HG03175 (cell line): ENCODE measurements at regions not wholly inside any gene's neighbourhood (a gene's known extent, or its start where the extent isn't known, plus 50 kb on each side); places are given as distances from the start of the nearest gene placed in this dataset.
"Not testable (repeated sequence)": the region's sequence is repeated elsewhere in the genome, so short reads cannot be mapped to it uniquely, and the experiment has no call there.

Experiments used
- ATAC-seq: cut with Tn5 transposase; IDR thresholded peaks from one replicate; pipeline ENCODE4 v1.9.1; 2021; ENCODE audit warnings: mild to moderate bottlenecking, moderate library complexity; ENCODE audit not compliant: unreplicated experiment

- ATAC-seq = no peak
Measured at GRCh38 chr10:62585211-62585775, 211.1 kb downstream of the ZNF365 start.

GRCh38 chr10:62587011-62587410 is 212.8 kb downstream of the ZNF365 start:
- no peak for ATAC-seq

GRCh38 chr10:62588116-62588515 is 213.9 kb downstream of the ZNF365 start:
- no peak for ATAC-seq

DNA sequence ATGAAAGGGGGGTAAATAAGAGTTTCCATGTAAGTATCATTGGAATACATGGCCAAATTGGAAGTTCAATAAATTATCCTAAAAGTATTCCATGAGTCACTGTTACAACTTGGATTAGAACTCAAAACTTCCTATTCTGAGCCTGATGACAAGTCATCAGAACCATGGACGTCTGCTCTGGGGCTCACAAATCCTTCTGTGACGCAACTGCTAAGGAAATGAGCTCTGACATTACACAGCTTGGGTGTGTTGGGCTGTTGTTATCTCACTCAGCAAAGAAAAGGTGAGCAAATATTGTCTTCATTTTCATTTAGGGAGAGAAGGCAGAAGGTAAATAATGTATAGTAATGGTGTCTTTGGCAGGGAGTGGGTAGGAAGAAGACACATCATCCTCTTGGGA is 214.8 kb upstream of the ADO start:
- no peak for ATAC-seq

- ATAC-seq = no peak
Measured at GRCh38 chr10:62590306-62590705, 214.2 kb upstream of the ADO start.

DNA sequence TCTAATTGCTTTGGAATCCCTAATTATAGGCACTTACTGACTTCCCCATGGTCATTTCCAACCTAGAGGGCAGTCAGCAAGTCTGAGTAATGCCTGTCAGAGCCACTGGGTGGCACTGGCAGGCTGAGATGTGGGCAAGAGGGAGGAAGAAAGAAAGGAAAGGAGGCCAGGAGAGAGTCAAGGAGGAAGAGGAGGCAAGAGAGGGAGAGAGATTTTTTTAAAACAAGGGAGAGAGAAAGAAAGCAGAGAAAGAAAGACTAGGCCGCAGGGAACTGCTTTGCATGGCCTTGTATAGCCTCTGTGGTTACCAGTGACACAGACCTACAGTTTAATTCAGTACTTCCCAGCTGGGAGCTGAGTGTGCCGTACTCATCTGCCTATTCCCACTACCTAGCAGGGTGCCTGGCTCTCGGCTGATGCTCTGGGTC is 210.4 kb upstream of the ADO start:
- ATAC-seq = peak; percentile 79

DNA sequence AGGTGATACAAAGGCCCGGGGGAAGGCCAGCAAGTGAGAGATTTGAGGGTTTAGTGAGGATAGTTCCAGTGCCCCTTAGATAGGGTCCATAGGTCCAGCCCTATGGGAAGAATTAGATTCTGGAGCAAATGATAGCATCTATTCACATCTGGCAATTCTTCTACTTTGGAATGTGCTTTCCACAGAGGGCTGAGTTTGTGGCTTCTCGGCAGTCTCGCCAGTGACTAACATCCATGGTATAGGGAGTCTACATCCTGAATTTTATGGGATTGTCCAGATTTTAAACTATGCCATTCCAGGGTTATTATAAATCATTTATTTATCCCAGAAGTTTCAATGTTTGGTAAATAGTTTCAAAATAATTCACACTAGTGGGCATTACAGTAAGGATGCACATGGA is 207.3 kb upstream of the ADO start:
- ATAC-seq = no peak

DNA sequence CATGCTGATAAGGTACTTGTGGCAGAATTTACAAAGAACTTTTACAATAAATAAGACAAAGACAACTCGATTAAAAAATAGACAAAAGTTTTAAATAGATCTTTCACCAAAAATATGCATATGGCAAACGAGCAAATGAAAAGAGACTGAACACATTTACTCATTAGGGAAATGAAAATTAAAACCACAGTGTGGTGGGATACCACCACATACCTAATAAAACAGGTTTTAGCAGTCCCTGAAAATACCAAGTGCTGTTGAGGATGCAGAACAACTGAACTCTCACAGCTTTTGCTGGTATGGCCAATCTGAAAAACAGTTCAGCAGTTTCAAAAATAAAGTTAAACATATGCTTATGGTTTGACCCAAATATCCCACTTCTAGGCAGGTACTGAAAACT is 205.4 kb upstream of the ADO start:
- no peak for ATAC-seq

- not testable (repeated sequence) for ATAC-seq
Measured at GRCh38 chr10:62606551-62606950, 198.0 kb upstream of the ADO start.

GRCh38 chr10:62608189-62608875 is 196.2 kb upstream of the ADO start:
- not testable (repeated sequence) for ATAC-seq

GRCh38 chr10:62610649-62611229 is 193.8 kb upstream of the ADO start:
- peak; percentile 69 for ATAC-seq

- ATAC-seq = no peak
Measured at GRCh38 chr10:62613424-62613823, 191.1 kb upstream of the ADO start.

DNA sequence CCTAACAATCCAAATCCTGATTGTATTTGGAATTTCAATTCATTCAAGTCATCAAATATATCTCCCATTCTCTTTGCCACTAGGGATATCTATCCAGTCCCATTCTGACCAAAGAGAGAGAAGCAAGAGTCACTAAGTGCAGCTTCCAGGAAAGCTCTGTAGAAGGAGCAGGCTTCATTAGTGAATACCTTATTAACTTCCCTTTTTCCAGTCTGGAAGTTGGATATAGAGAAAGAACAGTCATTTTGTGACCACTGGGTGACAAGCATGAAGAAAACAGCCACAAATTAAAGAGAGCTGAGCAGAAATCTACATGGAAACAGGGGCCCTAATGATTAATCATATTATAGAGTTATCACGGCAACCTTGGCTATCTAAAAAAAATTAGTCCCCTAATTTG is 190.7 kb upstream of the ADO start:
- peak; percentile 1 for ATAC-seq

- ATAC-seq = peak; percentile 54
Measured at GRCh38 chr10:62614389-62615157, 189.9 kb upstream of the ADO start.

- no peak for ATAC-seq
Measured at GRCh38 chr10:62616885-62617590, 187.5 kb upstream of the ADO start.

DNA sequence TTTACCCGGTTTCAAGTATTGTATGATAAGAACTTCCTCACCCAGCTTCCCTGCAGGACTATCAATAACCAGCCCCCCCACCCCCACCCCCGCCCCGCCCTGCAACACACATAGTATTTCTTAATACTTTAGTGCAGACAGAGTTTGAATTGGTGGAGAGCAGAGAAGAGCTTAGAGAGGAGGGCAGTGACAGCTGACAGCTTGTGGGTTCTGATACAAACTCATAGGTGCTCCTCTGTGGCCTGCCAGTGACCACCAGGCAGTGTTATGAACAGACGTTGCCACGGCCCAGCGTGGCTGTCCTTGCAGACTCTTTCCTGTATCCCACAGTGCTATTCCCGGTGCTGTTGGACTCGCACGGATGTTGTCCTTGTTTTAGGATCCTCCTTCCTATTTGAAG is 186.9 kb upstream of the ADO start:
- ATAC-seq = no peak

DNA sequence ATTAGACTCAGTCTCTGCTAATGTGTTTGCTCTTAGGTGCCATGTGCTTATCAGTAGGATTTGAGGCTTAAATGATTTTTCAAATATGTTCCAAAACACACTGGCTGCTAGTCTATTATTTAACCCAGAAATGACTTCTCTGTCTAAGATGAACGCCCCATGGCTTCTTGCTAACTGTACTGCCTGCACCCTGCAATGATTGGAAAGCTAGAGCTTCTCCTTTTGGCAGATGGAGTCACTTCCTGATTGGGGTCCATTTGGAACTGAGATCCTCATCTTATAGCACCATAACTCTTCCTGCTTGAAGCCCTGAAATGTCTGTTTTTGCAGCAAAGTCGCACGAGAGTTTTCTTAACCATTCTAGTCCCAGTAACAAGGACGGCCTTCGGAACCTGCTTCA is 186.5 kb upstream of the ADO start:
- ATAC-seq = no peak

GRCh38 chr10:62618576-62619412 is 185.7 kb upstream of the ADO start:
- ATAC-seq = peak; percentile 36

- no peak for ATAC-seq
Measured at GRCh38 chr10:62619413-62619738, 185.1 kb upstream of the ADO start.

DNA sequence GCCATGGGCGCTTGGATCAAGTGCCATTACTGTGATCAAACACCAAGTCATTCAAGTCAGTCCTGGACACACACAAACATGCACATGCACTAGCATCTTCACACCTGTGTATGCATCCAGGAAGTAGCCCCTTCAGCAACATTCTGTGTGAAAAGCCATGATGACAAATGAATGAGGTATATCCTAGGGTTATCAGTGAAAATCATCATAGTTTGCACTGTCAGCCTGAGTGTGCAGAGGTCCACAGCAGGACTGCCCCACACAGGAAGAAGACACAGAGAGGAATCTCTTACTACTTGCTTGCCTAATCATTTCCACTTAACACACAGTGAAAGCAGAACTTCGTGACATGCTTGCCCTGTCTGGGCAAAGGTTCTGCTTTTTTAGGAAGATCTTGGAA is 184.0 kb upstream of the ADO start:
- peak; percentile 25 for ATAC-seq
